OCI-LY7 (cell line): ENCODE measurements at regions not wholly inside any gene's neighbourhood (a gene's known extent, or its start where the extent isn't known, plus 50 kb on each side); places are given as distances from the start of the nearest gene placed in this dataset.

Experiments
- BruUV-seq: library from RNA; stranded (reverse); fragments of 400-500 nt; replicated peaks from 2 replicates; lab custom pipeline; 2021; lab: Mats Ljungman, UMichigan
- CTCF ChIA-PET: fragments of 300-600 bp; sonication (Branson Sonifier 250); formaldehyde crosslinking; loops from one replicate; lab custom pipeline; 2022; ENCODE audit warnings: antibody characterized with exemption; ENCODE audit not compliant: unreplicated experiment; lab: Charles Lee
- POLR2A ChIA-PET: fragments of 300-600 bp; sonication (Branson Sonifier 250); formaldehyde crosslinking; loops from one replicate; lab custom pipeline; 2022; ENCODE audit warnings: antibody characterized with exemption; lab: Charles Lee
- DNase-seq: peaks from one replicate; pipeline ENCODE4 v3.0.0-alpha.2; 2015; ENCODE audit warnings: low spot score
- H2AFZ ChIP-seq: fragments of 200-600 bp; sonication (generic), shearing (Covaris generic); 2 replicates; pipeline ENCODE4 v1.6.1; 2014; ENCODE audit warnings: mild to moderate bottlenecking, antibody characterized with exemption, low read length, moderate library complexity
- H3K27ac ChIP-seq: fragments of 200-600 bp; sonication (generic); 2 replicates; pipeline ENCODE4 v1.5.1; 2014; ENCODE audit warnings: mixed run types, low read depth, mild to moderate bottlenecking, moderate library complexity, low read length, inconsistent platforms; ENCODE audit not compliant: poor library complexity, severe bottlenecking
- H3K36me3 ChIP-seq: fragments of 200-600 bp; sonication (generic); 2 replicates; pipeline ENCODE4 v1.6.1; 2014; ENCODE audit warnings: mild to moderate bottlenecking, antibody characterized with exemption, low read length, moderate library complexity, mixed read lengths; ENCODE audit not compliant: insufficient read depth
- H3K4me1 ChIP-seq: fragments of 200-600 bp; sonication (generic); 2 replicates; pipeline ENCODE4 v1.5.1; 2014; ENCODE audit warnings: mild to moderate bottlenecking, low read length; ENCODE audit not compliant: insufficient read depth, poor library complexity, severe bottlenecking
- H3K4me2 ChIP-seq: fragments of 200-600 bp; sonication (generic); 2 replicates; pipeline ENCODE4 v1.6.1; 2014; ENCODE audit warnings: mild to moderate bottlenecking, low read length
- H3K4me3 ChIP-seq: fragments of 200-600 bp; sonication (generic); 2 replicates; pipeline ENCODE4 v1.5.1; 2014; ENCODE audit warnings: mild to moderate bottlenecking, low read depth, low read length; ENCODE audit not compliant: poor library complexity, severe bottlenecking
- H3K79me2 ChIP-seq: fragments of 200-600 bp; sonication (generic); 2 replicates; pipeline ENCODE4 v1.6.1; 2016; ENCODE audit warnings: low read depth, mild to moderate bottlenecking, low read length, moderate library complexity, mixed read lengths; ENCODE audit not compliant: insufficient read depth
- H3K9me2 ChIP-seq: fragments of 200-600 bp; sonication (generic); 2 replicates; pipeline ENCODE4 v1.6.1; 2016; ENCODE audit warnings: mild to moderate bottlenecking, low read length, mixed read lengths; ENCODE audit not compliant: insufficient read depth
- H3K9me3 ChIP-seq: fragments of 200-600 bp; sonication (generic); 2 replicates; pipeline ENCODE4 v1.6.1; 2014; ENCODE audit warnings: mild to moderate bottlenecking, mixed run types, low read length, mixed read lengths
- H4K20me1 ChIP-seq: fragments of 200-600 bp; sonication (generic); 2 replicates; pipeline ENCODE4 v1.6.1; 2014; ENCODE audit warnings: mild to moderate bottlenecking, antibody characterized with exemption, low read length, moderate library complexity, mixed read lengths; ENCODE audit not compliant: insufficient read depth
- CTCF ChIP-seq: fragments of 200-600 bp; sonication (generic); conservative IDR thresholded peaks from 2 replicates; pipeline ENCODE4 v1.5.1; 2014; ENCODE audit warnings: mild to moderate bottlenecking, antibody characterized with exemption, low read length, moderate library complexity, mixed read lengths
- EZH2phosphoT487 ChIP-seq: fragments of 200-600 bp; sonication (generic); IDR thresholded peaks from 2 replicates; pipeline ENCODE4 v1.6.1; 2018; ENCODE audit warnings: low read depth, borderline replicate concordance, mild to moderate bottlenecking, mixed run types, antibody characterized with exemption, low read length, moderate library complexity, mixed read lengths
- intact Hi-C: fragments of 100-400 bp; cut with micrococcal nuclease; formaldehyde crosslinking; loops from one replicate; pipeline ENCODE4 v1.10.0; 2022; ENCODE audit not compliant: unreplicated experiment

- Histone ChIP-seq H3K4me2 (no peak overlapping the region), H4K20me1 (no peaks in the 10 kb centered on the region), H3K79me2 (no peaks in the 10 kb centered on the region), H3K36me3 (no peaks in the 10 kb centered on the region), H3K27ac (no peak overlapping the region), H2AFZ (no peak overlapping the region), H3K9me2 (no peaks in the 10 kb centered on the region), H3K9me3 (no peaks in the 10 kb centered on the region), H3K4me1 (no peaks in the 10 kb centered on the region), H3K4me3 (no peak overlapping the region)
- BruUV-seq = no TSS peak
- ChIA-PET POLR2A (no interaction called here), CTCF (no interaction called here)
- TF ChIP-seq CTCF = no peak
- TF ChIP-seq EZH2phosphoT487 = no peak
- DNase-seq = no peak
- intact Hi-C loops = no loop called here
Observed at GRCh38 chr4:125693228-125693627, 378.5 kb downstream of the FAT4 start.

GRCh38 chr4:125702406-125702805, 387.7 kb downstream of the FAT4 start:
- intact Hi-C loops = no loop called here
- Histone ChIP-seq H3K27ac (no peak overlapping the region), H3K36me3 (no peaks in the 10 kb centered on the region), H3K4me3 (no peak overlapping the region), H3K9me3 (no peaks in the 10 kb centered on the region), H3K4me1 (no peaks in the 10 kb centered on the region), H3K4me2 (no peak overlapping the region), H2AFZ (no peak overlapping the region), H3K9me2 (no peaks in the 10 kb centered on the region), H4K20me1 (no peaks in the 10 kb centered on the region), H3K79me2 (no peaks in the 10 kb centered on the region)
- no peak for TF ChIP-seq CTCF
- TF ChIP-seq EZH2phosphoT487 = no peak
- ChIA-PET POLR2A (no interaction called here), CTCF (no interaction called here)
- no peak for DNase-seq
- BruUV-seq = no TSS peak

- no peak overlapping the region for H3K4me3 ChIP-seq
- no peak overlapping the region for H3K4me2 ChIP-seq
- ChIA-PET CTCF (no interaction called here), POLR2A (no interaction called here)
- no peak for DNase-seq
- H3K36me3 ChIP-seq = no peaks in the 10 kb centered on the region
- H3K4me1 ChIP-seq = no peaks in the 10 kb centered on the region
- no peak overlapping the region for H2AFZ ChIP-seq
- no peaks in the 10 kb centered on the region for H4K20me1 ChIP-seq
- no peaks in the 10 kb centered on the region for H3K9me3 ChIP-seq
- intact Hi-C loops = no loop called here
- no peak overlapping the region for H3K27ac ChIP-seq
- H3K9me2 ChIP-seq = no peaks in the 10 kb centered on the region
- TF ChIP-seq CTCF (no peak), EZH2phosphoT487 (no peak)
- BruUV-seq = no TSS peak
- no peaks in the 10 kb centered on the region for H3K79me2 ChIP-seq
Observed at GRCh38 chr4:125703443-125703842, 388.7 kb downstream of the FAT4 start.
